HFF-Myc (cell line): ENCODE measurements at regions not wholly inside any gene's neighbourhood (a gene's known extent, or its start where the extent isn't known, plus 50 kb on each side); places are given as distances from the start of the nearest gene placed in this dataset.

Source experiments
- DNase-seq: peaks from one replicate; pipeline ENCODE4 v3.0.0-alpha.2; 2011; ENCODE audit warnings: low read depth; ENCODE audit errors: extremely low read depth
- H3K4me3 ChIP-seq: replicated peaks from 2 replicates; pipeline ENCODE4 v1.5.1; 2011; ENCODE audit warnings: low read depth, mild to moderate bottlenecking, control low read depth, low read length
- TF ChIP-seq, protein P1 (sequence below): IDR thresholded peaks from 2 replicates; pipeline ENCODE4 v1.5.1; 2012; ENCODE audit warnings: mild to moderate bottlenecking, low read depth, low read length, control low read depth; ENCODE audit errors: missing control alignments

DNA sequence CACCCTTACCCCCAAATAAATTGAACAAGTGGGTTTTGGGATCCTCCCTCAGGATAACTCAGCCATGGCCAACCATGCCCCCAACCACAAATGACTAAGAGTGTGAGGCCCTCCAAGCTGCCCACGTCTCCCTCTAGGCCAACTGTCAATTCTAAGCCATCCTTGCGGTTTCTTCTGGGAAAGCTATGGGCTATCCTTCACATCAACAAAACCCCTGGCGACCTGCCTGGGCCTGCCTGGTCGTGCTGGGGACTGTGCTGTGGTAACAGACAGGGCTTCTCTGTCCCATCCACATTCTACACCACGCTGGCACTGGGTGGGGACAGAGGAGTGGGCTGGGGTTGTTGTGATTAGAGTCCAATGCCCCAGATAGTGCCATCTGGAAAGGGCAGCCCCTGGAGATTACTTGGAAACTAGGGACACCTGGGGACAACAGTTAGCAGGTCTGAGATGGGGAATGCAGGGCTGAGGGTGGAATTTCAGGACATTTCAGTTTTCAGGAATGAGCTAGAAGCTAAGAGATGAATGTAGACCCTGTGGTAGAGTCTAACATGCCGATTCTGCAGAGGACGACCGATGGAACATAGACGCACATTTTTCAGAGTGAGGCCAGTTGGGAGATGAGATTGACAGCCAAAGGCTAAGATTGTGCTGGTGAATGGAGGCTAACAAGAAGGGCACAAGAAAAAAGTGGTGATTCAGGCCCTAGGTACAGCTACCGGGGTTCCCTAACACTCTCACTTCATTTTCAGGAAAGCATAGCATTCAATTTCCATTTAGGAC is 131.9 kb downstream of the RASSF10 start:
- no peak for DNase-seq
- TF ChIP-seq, protein P1, sequence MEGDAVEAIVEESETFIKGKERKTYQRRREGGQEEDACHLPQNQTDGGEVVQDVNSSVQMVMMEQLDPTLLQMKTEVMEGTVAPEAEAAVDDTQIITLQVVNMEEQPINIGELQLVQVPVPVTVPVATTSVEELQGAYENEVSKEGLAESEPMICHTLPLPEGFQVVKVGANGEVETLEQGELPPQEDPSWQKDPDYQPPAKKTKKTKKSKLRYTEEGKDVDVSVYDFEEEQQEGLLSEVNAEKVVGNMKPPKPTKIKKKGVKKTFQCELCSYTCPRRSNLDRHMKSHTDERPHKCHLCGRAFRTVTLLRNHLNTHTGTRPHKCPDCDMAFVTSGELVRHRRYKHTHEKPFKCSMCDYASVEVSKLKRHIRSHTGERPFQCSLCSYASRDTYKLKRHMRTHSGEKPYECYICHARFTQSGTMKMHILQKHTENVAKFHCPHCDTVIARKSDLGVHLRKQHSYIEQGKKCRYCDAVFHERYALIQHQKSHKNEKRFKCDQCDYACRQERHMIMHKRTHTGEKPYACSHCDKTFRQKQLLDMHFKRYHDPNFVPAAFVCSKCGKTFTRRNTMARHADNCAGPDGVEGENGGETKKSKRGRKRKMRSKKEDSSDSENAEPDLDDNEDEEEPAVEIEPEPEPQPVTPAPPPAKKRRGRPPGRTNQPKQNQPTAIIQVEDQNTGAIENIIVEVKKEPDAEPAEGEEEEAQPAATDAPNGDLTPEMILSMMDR = no peak

DNA sequence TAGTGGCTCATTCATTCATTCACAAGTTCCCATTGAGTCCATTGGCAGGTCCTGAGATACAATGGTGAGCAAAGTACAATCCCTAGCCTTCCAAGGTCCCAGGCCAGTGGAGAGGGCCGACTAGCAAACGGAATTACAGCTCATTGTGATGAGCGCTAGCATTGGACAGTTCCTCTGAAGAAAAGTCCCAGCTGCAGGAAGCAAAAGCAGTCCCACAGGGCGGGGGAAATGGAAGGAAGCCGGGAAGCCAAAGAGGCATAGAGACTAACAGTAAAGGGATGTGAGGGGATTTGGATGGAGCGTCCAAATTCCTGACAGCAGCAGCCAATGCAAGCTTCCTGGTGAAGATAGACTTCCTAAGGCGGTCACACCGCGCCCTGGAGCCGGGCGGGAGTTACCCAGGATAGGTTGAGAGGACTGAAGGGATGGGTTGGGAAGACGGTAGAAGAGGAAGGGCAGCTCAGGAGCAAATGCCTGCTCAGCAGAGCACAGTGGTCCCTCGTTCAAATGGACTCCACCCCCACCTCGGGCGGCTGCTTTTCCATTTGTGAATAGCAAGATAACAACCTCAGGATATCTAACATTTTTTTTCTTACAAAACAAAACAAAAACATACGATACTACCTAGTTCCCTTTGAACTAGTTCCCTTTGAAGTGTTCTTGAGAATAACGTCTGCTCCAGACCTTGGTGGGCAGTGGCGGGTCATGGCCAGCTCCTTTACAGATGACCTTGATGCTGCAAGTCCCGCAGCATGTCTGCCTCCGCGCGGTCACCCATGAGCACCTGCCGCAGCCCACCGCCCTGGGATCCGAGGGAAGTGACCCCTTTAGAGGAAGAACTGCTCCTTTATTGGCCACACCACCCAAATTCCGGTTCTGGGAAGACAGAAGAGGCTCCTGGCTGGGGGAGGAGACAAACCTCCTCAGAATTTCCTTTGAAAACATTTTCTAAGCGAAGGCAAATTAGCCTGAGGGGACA is 132.9 kb downstream of the RASSF10 start:
- TF ChIP-seq, protein P1 = no peak
- DNase-seq = no peak
- H3K4me3 ChIP-seq = no peak overlapping the region

More for the DNA sequence above, 131.9 kb downstream of the RASSF10 start:
- no peak overlapping the region for H3K4me3 ChIP-seq

DNA sequence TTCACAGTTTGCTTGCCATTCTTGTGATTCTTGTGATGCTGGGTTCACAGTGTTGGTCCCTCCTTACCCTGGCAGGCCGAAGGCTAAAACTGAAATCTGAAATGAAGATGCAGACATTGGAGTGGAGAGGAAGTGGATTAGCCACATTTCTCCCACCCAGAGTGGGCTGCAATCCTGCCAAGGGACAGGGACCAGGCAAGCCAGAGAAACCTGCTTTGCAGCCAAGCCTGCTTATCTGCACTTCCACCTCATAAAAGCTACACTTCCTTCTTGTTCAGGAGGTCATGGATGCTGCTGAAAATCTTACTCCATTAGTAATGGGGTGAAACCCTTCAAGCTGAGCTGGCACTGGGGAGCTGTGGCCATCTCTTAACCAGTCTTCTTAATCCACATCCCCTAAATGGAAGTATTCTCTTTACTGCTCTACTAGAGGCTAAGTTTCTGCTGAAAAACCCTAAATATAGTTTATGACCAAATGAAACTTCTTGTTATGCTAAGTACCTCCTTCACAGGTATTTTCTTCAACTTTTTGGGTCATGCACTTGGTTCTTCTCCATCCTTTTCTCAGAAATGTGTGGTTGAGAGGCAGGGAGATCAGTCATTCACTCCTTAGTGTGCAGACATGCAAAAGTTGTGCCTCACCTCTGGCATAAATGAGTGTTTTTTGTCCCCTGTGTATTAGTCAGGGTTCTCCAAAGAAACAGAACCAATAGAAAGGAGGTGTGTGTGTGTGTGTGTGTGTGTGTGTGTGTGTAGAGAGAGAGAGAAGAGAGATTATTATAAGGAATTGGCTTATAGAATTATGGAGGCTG is 133.9 kb upstream of the BMAL1 start:
- TF ChIP-seq, protein P1 = no peak
- H3K4me3 ChIP-seq = no peak overlapping the region
- DNase-seq = no peak

DNA sequence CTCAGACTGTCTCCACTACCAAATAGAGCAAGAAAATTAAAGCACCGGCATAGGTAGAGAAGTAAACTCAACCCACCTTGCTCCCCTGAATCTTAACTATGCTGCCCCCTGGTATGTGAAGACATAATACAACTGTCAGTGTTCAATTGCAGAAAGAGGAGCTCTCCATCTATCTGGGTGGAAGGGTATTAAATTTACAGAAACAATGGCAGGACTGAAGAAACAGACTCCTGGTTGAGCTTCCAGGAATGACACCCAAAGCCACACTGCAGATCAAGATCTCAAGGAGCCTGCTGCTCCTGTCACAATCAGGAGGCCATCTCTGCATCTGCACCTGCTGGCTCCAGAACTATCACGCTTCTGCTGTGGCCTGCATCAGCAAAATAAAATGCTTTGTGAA is 132.1 kb upstream of the BMAL1 start:
- TF ChIP-seq, protein P1 = no peak
- no peak for DNase-seq
- no peak overlapping the region for H3K4me3 ChIP-seq

DNA sequence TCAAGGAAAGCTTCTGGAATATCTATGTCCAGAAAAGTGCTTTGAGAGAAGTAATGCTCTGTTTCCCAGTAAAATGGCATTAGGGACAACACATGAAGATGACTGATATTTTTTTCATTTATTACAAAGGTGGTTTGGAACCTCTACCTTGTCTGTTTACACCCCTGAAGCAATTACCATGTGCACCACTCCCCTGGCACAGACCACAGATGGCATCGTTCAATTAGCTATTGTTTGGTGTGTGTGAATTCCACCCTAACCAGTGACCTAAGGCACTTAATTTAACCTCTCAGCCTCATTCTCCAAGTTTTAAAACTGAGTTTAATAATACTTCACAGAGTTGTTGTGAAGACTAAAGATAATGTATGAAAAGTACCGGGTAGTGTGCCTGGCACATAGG is 127.6 kb upstream of the BMAL1 start:
- H3K4me3 ChIP-seq = no peak overlapping the region
- TF ChIP-seq, protein P1 = no peak
- DNase-seq = no peak

DNA sequence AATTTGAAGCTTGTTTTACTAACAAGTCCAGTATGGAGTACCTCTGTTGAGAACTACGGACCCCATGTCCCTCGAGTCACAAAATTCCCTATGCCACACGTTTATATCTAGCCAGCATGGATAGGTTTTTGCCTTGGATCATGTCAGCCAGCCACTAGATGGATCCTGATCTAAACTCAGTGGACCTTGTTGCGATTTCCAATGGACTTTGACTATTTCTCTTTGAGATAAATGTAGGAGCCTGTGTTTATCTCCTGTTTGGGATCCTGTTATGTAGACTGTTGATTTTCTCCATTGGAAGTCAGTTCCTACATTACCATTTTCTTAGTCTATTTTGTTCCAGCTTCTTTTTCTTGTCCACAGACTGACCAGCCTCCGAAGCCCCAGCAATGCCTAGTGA is 127.1 kb upstream of the BMAL1 start:
- TF ChIP-seq, protein P1 = no peak
- no peak overlapping the region for H3K4me3 ChIP-seq
- DNase-seq = no peak
